ELR (cell line): ENCODE measurements at regions not wholly inside any gene's neighbourhood (a gene's known extent, or its start where the extent isn't known, plus 50 kb on each side); places are given as distances from the start of the nearest gene placed in this dataset.

Source experiments
- DNase-seq: peaks from one replicate; pipeline ENCODE4 v3.0.0-alpha.2; 2015; ENCODE audit warnings: low read depth

GRCh38 chr6:14670806-14671205 lies 553.2 kb downstream of the CD83 start:
- no peak for DNase-seq

GRCh38 chr6:14671261-14671681 lies 553.7 kb downstream of the CD83 start:
- peak; percentile 34 for DNase-seq

- DNase-seq: no peak
Observed at GRCh38 chr6:14671937-14672336, 554.4 kb downstream of the CD83 start.

- DNase-seq: peak; percentile 86
Observed at GRCh38 chr6:14673201-14673600, 555.6 kb downstream of the CD83 start.

- DNase-seq: peak; percentile 76
Observed at GRCh38 chr6:14674458-14674857, 556.9 kb downstream of the CD83 start.

GRCh38 chr6:14674867-14675648 lies 557.5 kb downstream of the CD83 start:
- DNase-seq: no peak

- peak; percentile 81 for DNase-seq
Observed at GRCh38 chr6:14676064-14676463, 558.5 kb downstream of the CD83 start.

- no peak for DNase-seq
Observed at GRCh38 chr6:14676977-14677781, 559.6 kb downstream of the CD83 start.

GRCh38 chr6:14681699-14682487 lies 564.0 kb upstream of the JARID2 start:
- DNase-seq: peak; percentile 30

- peak; percentile 77 for DNase-seq
Observed at GRCh38 chr6:14682812-14683211, 563.1 kb upstream of the JARID2 start.

- DNase-seq: no peak
Observed at GRCh38 chr6:14689639-14690038, 556.2 kb upstream of the JARID2 start.

- no peak for DNase-seq
Observed at GRCh38 chr6:14690120-14691056, 555.5 kb upstream of the JARID2 start.

- no peak for DNase-seq
Observed at GRCh38 chr6:14692208-14692607, 553.7 kb upstream of the JARID2 start.

GRCh38 chr6:14693301-14694192 lies 552.3 kb upstream of the JARID2 start:
- no peak for DNase-seq

- no peak for DNase-seq
Observed at GRCh38 chr6:14694308-14694707, 551.6 kb upstream of the JARID2 start.

- DNase-seq: no peak
Observed at GRCh38 chr6:14695579-14695978, 550.3 kb upstream of the JARID2 start.

GRCh38 chr6:14696367-14696766 lies 549.5 kb upstream of the JARID2 start:
- no peak for DNase-seq

- no peak for DNase-seq
Observed at GRCh38 chr6:14697427-14697826, 548.4 kb upstream of the JARID2 start.

GRCh38 chr6:14699803-14700601 lies 545.9 kb upstream of the JARID2 start:
- no peak for DNase-seq
